ENCODE measurements at regions not wholly inside any gene's neighbourhood (a gene's known extent, or its start where the extent isn't known, plus 50 kb on each side); places are given as distances from the start of the nearest gene placed in this dataset.

GRCh38 chr3:6437631-6438030 lies 423.3 kb upstream of the GRM7 start:
- TF ChIP-seq POLR2A (IDR thresholded peaks at IDR 0.05) (no peak), CTCF (IDR thresholded peaks at IDR 0.05) (no peak)

Measured in prostate gland (tissue), 2 donors.